ENCODE measurements at regions not wholly inside any gene's neighbourhood (a gene's known extent, or its start where the extent isn't known, plus 50 kb on each side); places are given as distances from the start of the nearest gene placed in this dataset.
"Not testable (repeated sequence)": the region's sequence is repeated elsewhere in the genome, so short reads cannot be mapped to it uniquely, and the experiment has no call there.

GRCh38 chr16:80100186-80100585 lies 440.6 kb upstream of the DYNLRB2 start:
- no peaks in the 10 kb centered on the region for H3K36me3 Mint-ChIP-seq (ENCODE audit: low read depth)
- H3K4me1 Mint-ChIP-seq, result no peaks in the 10 kb centered on the region

GRCh38 chr16:80097098-80097497 lies 443.7 kb upstream of the DYNLRB2 start:
- POLR2A ChIA-PET, result no interaction called here
- no peak overlapping the region for H3K27ac Mint-ChIP-seq
- no peaks in the 10 kb centered on the region for H3K36me3 Mint-ChIP-seq (ENCODE audit: low read depth)
- H3K27me3 Mint-ChIP-seq, result no peaks in the 10 kb centered on the region
- H3K9me3 Mint-ChIP-seq, result no peaks in the 10 kb centered on the region
- CTCF ChIA-PET, result no interaction called here
- H3K4me1 Mint-ChIP-seq, result no peaks in the 10 kb centered on the region
- no peak overlapping the region for H3K4me3 Mint-ChIP-seq
- DNase-seq, result no peak

More at GRCh38 chr16:80100186-80100585, 440.6 kb upstream of the DYNLRB2 start:
- ChIA-PET POLR2A (no interaction called here), CTCF (no interaction called here)
- DNase-seq, result no peak
- no peak overlapping the region for H3K27ac Mint-ChIP-seq
- H3K27me3 Mint-ChIP-seq, result peaks cover 2% of the 10 kb centered on the region
- H3K4me3 Mint-ChIP-seq, result no peak overlapping the region
- no peaks in the 10 kb centered on the region for H3K9me3 Mint-ChIP-seq

- H3K27me3 Mint-ChIP-seq, result no peaks in the 10 kb centered on the region
- no peak for DNase-seq
- H3K9me3 Mint-ChIP-seq, result no peaks in the 10 kb centered on the region
- H3K27ac Mint-ChIP-seq, result no peak overlapping the region
- no peaks in the 10 kb centered on the region for H3K4me1 Mint-ChIP-seq
- no peak overlapping the region for H3K4me3 Mint-ChIP-seq
- ChIA-PET POLR2A (no interaction called here), CTCF (interaction anchor here (1.8 kb wide), 1 partner anchor 8 kb away, joined by 5 read pairs; no protein-coding TSS in a partner anchor)
- H3K36me3 Mint-ChIP-seq (ENCODE audit: low read depth), result no peaks in the 10 kb centered on the region
Measured at GRCh38 chr16:80092681-80093080, 448.1 kb upstream of the DYNLRB2 start.

- CTCF ChIA-PET; H3K36me3 Mint-ChIP-seq (ENCODE audit: low read depth); H3K27ac Mint-ChIP-seq; DNase-seq; POLR2A ChIA-PET; H3K4me3 Mint-ChIP-seq; H3K27me3 Mint-ChIP-seq; H3K4me1 Mint-ChIP-seq; H3K9me3 Mint-ChIP-seq: not testable (repeated sequence)
Measured at GRCh38 chr16:80091453-80091852, 449.3 kb upstream of the DYNLRB2 start.

- Mint-ChIP-seq H3K9me3 (no peaks in the 10 kb centered on the region), H3K27me3 (no peaks in the 10 kb centered on the region), H3K4me1 (no peaks in the 10 kb centered on the region), H3K4me3 (no peak overlapping the region), H3K36me3 (ENCODE audit: low read depth) (no peaks in the 10 kb centered on the region), H3K27ac (no peak overlapping the region)
- ChIA-PET POLR2A (no interaction called here), CTCF (no interaction called here)
- no peak for DNase-seq
Measured at GRCh38 chr16:80085606-80086005, 455.2 kb upstream of the DYNLRB2 start.

GRCh38 chr16:80084614-80085013 lies 456.2 kb upstream of the DYNLRB2 start:
- peaks cover 4% of the 10 kb centered on the region for H3K27me3 Mint-ChIP-seq
- no peaks in the 10 kb centered on the region for H3K4me1 Mint-ChIP-seq
- POLR2A ChIA-PET, result no interaction called here
- peak; percentile 9 for DNase-seq
- H3K27ac Mint-ChIP-seq, result no peak overlapping the region
- no peaks in the 10 kb centered on the region for H3K9me3 Mint-ChIP-seq
- no peak overlapping the region for H3K4me3 Mint-ChIP-seq
- no peaks in the 10 kb centered on the region for H3K36me3 Mint-ChIP-seq (ENCODE audit: low read depth)
- CTCF ChIA-PET, result interaction anchor here (0.6 to 1.1 kb wide), 4 partner anchors 9 to 1838 kb away, joined by 3 to 6 read pairs (median 4); no protein-coding TSS in a partner anchor

GRCh38 chr16:80084163-80084562 lies 456.6 kb upstream of the DYNLRB2 start:
- ChIA-PET POLR2A (no interaction called here), CTCF (interaction anchor here (0.6 to 1.1 kb wide), 4 partner anchors 9 to 1838 kb away, joined by 3 to 6 read pairs (median 4); no protein-coding TSS in a partner anchor)
- no peaks in the 10 kb centered on the region for H3K36me3 Mint-ChIP-seq (ENCODE audit: low read depth)
- no peaks in the 10 kb centered on the region for H3K4me1 Mint-ChIP-seq
- H3K27ac Mint-ChIP-seq, result no peak overlapping the region
- DNase-seq, result no peak
- H3K9me3 Mint-ChIP-seq, result no peaks in the 10 kb centered on the region
- peaks cover 4% of the 10 kb centered on the region for H3K27me3 Mint-ChIP-seq
- no peak overlapping the region for H3K4me3 Mint-ChIP-seq

- H3K27me3 Mint-ChIP-seq, result peaks cover 4% of the 10 kb centered on the region
Measured at GRCh38 chr16:80082906-80083305, 457.9 kb upstream of the DYNLRB2 start.

GRCh38 chr16:80081846-80082245 lies 458.9 kb upstream of the DYNLRB2 start:
- H3K27ac Mint-ChIP-seq, result no peak overlapping the region
- H3K9me3 Mint-ChIP-seq, result no peaks in the 10 kb centered on the region
- no peaks in the 10 kb centered on the region for H3K36me3 Mint-ChIP-seq (ENCODE audit: low read depth)
- DNase-seq, result no peak
- H3K4me3 Mint-ChIP-seq, result no peak overlapping the region
- H3K27me3 Mint-ChIP-seq, result peaks cover 6% of the 10 kb centered on the region
- POLR2A ChIA-PET, result no interaction called here
- CTCF ChIA-PET, result no interaction called here
- H3K4me1 Mint-ChIP-seq, result no peaks in the 10 kb centered on the region

More at GRCh38 chr16:80082906-80083305, 457.9 kb upstream of the DYNLRB2 start:
- H3K27ac Mint-ChIP-seq, result no peak overlapping the region
- no peak overlapping the region for H3K4me3 Mint-ChIP-seq
- no peak for DNase-seq
- H3K9me3 Mint-ChIP-seq, result no peaks in the 10 kb centered on the region
- H3K4me1 Mint-ChIP-seq, result no peaks in the 10 kb centered on the region
- CTCF ChIA-PET, result no interaction called here
- no peaks in the 10 kb centered on the region for H3K36me3 Mint-ChIP-seq (ENCODE audit: low read depth)
- POLR2A ChIA-PET, result no interaction called here

GRCh38 chr16:80080287-80080851 lies 460.4 kb upstream of the DYNLRB2 start:
- POLR2A ChIA-PET, result no interaction called here
- Mint-ChIP-seq H3K9me3 (no peaks in the 10 kb centered on the region), H3K27ac (no peak overlapping the region), H3K4me3 (no peak overlapping the region), H3K36me3 (ENCODE audit: low read depth) (no peaks in the 10 kb centered on the region), H3K27me3 (peaks cover 7% of the 10 kb centered on the region), H3K4me1 (no peaks in the 10 kb centered on the region)
- DNase-seq, result no peak
- CTCF ChIA-PET, result interaction anchor here (0.5 kb wide), 1 partner anchor 780 kb away, joined by 3 read pairs; no protein-coding TSS in a partner anchor

GRCh38 chr16:80079072-80079471 lies 461.7 kb upstream of the DYNLRB2 start:
- DNase-seq, result no peak
- Mint-ChIP-seq H3K9me3 (no peaks in the 10 kb centered on the region), H3K4me1 (no peaks in the 10 kb centered on the region), H3K36me3 (ENCODE audit: low read depth) (no peaks in the 10 kb centered on the region), H3K27me3 (peaks cover 7% of the 10 kb centered on the region), H3K4me3 (no peak overlapping the region), H3K27ac (no peak overlapping the region)
- ChIA-PET POLR2A (no interaction called here), CTCF (interaction anchor here (0.7 kb wide), 1 partner anchor 299 kb away, joined by 3 read pairs; no protein-coding TSS in a partner anchor)

- no peaks in the 10 kb centered on the region for H3K9me3 Mint-ChIP-seq
- H3K4me1 Mint-ChIP-seq, result no peaks in the 10 kb centered on the region
- DNase-seq, result no peak
- H3K27ac Mint-ChIP-seq, result no peak overlapping the region
- ChIA-PET POLR2A (no interaction called here), CTCF (no interaction called here)
- peaks cover 7% of the 10 kb centered on the region for H3K27me3 Mint-ChIP-seq
- H3K4me3 Mint-ChIP-seq, result no peak overlapping the region
- H3K36me3 Mint-ChIP-seq (ENCODE audit: low read depth), result no peaks in the 10 kb centered on the region
Measured at GRCh38 chr16:80077696-80078095, 463.1 kb upstream of the DYNLRB2 start.

GRCh38 chr16:80074329-80074728 lies 466.5 kb upstream of the DYNLRB2 start:
- POLR2A ChIA-PET, result interaction anchor here (0.5 kb wide), 1 partner anchor 552 kb away, joined by 3 read pairs; no protein-coding TSS in a partner anchor
- H3K9me3 Mint-ChIP-seq, result no peaks in the 10 kb centered on the region
- CTCF ChIA-PET, result no interaction called here
- no peak overlapping the region for H3K4me3 Mint-ChIP-seq
- no peaks in the 10 kb centered on the region for H3K36me3 Mint-ChIP-seq (ENCODE audit: low read depth)
- H3K27me3 Mint-ChIP-seq, result peaks cover 3% of the 10 kb centered on the region
- DNase-seq, result no peak
- H3K4me1 Mint-ChIP-seq, result no peaks in the 10 kb centered on the region
- no peak overlapping the region for H3K27ac Mint-ChIP-seq

GRCh38 chr16:80071964-80072456 lies 468.8 kb upstream of the DYNLRB2 start:
- Mint-ChIP-seq H3K36me3 (ENCODE audit: low read depth) (no peaks in the 10 kb centered on the region), H3K4me1 (no peaks in the 10 kb centered on the region), H3K9me3 (no peaks in the 10 kb centered on the region), H3K4me3 (no peak overlapping the region), H3K27ac (no peak overlapping the region), H3K27me3 (peaks cover 3% of the 10 kb centered on the region)
- DNase-seq, result no peak
- ChIA-PET CTCF (no interaction called here), POLR2A (no interaction called here)
